Neural cell (in vitro differentiated cells): ENCODE measurements at regions not wholly inside any gene's neighbourhood (a gene's known extent, or its start where the extent isn't known, plus 50 kb on each side); places are given as distances from the start of the nearest gene placed in this dataset.

ENCODE experiments used
- H2AFZ ChIP-seq: fragments of 200-600, 300-800 bp; sonication (generic), shearing (Covaris generic); 2 replicates; pipeline ENCODE4 v1.6.0; 2014; ENCODE audit warnings: low read depth, mild to moderate bottlenecking, antibody characterized with exemption, low read length, moderate library complexity
- H3F3A ChIP-seq: fragments of 200-600 bp; shearing (Covaris generic); 2 replicates; pipeline ENCODE4 v1.6.1; 2016; ENCODE audit warnings: mild to moderate bottlenecking, moderate library complexity, mixed read lengths, antibody characterized with exemption, low read length; ENCODE audit not compliant: insufficient read depth, poor library complexity, severe bottlenecking
- H3K27ac ChIP-seq: fragments of 200-600, 300-800 bp; sonication (generic), shearing (Covaris generic); 2 replicates; pipeline ENCODE4 v1.5.1; 2014; ENCODE audit warnings: mild to moderate bottlenecking, low read length, moderate library complexity
- H3K27me3 ChIP-seq: fragments of 300-800, 200-600 bp; sonication (generic), shearing (Covaris generic); 2 replicates; pipeline ENCODE4 v1.6.0; 2014; ENCODE audit warnings: mild to moderate bottlenecking, low read depth, low read length, moderate library complexity; ENCODE audit not compliant: insufficient read depth
- H3K36me3 ChIP-seq: fragments of 300-800, 200-600 bp; sonication (generic), shearing (Covaris generic); 2 replicates; pipeline ENCODE4 v1.5.1; 2014; ENCODE audit warnings: mild to moderate bottlenecking, antibody characterized with exemption, low read length, moderate library complexity; ENCODE audit not compliant: insufficient read depth
- H3K4me2 ChIP-seq: fragments of 300-800, 200-600 bp; sonication (generic), shearing (Covaris generic); 2 replicates; pipeline ENCODE4 v1.6.0; 2014; ENCODE audit warnings: mild to moderate bottlenecking, low read length
- H3K4me3 ChIP-seq: fragments of 300-800, 200-600 bp; sonication (generic), shearing (Covaris generic); 2 replicates; pipeline ENCODE4 v1.5.1; 2014; ENCODE audit warnings: mild to moderate bottlenecking, low read length, moderate library complexity
- H3K79me2 ChIP-seq: fragments of 200-600 bp; shearing (Covaris generic); replicated peaks from 2 replicates; pipeline ENCODE4 v1.6.0; 2014; ENCODE audit warnings: mild to moderate bottlenecking, low read length, moderate library complexity; ENCODE audit not compliant: insufficient read depth
- H3K9ac ChIP-seq: fragments of 300-800, 200-600 bp; sonication (generic), shearing (Covaris generic); 2 replicates; pipeline ENCODE4 v1.6.1; 2016; ENCODE audit warnings: mild to moderate bottlenecking, low read length, mixed read lengths
- H3K9me2 ChIP-seq: fragments of 200-600 bp; shearing (Covaris generic); 2 replicates; pipeline ENCODE4 v1.6.1; 2016; ENCODE audit warnings: mild to moderate bottlenecking, low read length, mixed read lengths; ENCODE audit not compliant: insufficient read depth
- H3K9me3 ChIP-seq: fragments of 200-600, 300-800 bp; sonication (generic), shearing (Covaris generic); 2 replicates; pipeline ENCODE4 v1.6.1; 2016; ENCODE audit warnings: mild to moderate bottlenecking, mixed run types, low read length, moderate library complexity, mixed read lengths
- H4K20me1 ChIP-seq: fragments of 200-600 bp; shearing (Covaris generic); 2 replicates; pipeline ENCODE4 v1.6.1; 2016; ENCODE audit warnings: mild to moderate bottlenecking, mixed run types; ENCODE audit not compliant: insufficient read depth
- EP300 ChIP-seq: fragments of 450-650 bp; conservative IDR thresholded peaks from 2 replicates; pipeline ENCODE4 v1.6.1; 2014; ENCODE audit warnings: antibody characterized with exemption, mild to moderate bottlenecking, moderate library complexity; ENCODE audit not compliant: poor library complexity, severe bottlenecking
- EZH2 ChIP-seq: fragments of 200-600, 300-800 bp; shearing (Covaris generic), sonication (generic); IDR thresholded peaks from 2 replicates; pipeline ENCODE4 v1.6.1; 2014; ENCODE audit warnings: antibody characterized with exemption, low read length, borderline replicate concordance, mild to moderate bottlenecking; ENCODE audit not compliant: insufficient read depth, poor library complexity, severe bottlenecking
- MXI1 ChIP-seq: fragments of 450-650 bp; conservative IDR thresholded peaks from 2 replicates; pipeline ENCODE4 v1.6.1; 2014; ENCODE audit warnings: antibody characterized with exemption, mild to moderate bottlenecking; ENCODE audit not compliant: poor library complexity, severe bottlenecking
- POLR2AphosphoS5 ChIP-seq: IDR thresholded peaks from 2 replicates; pipeline ENCODE4 v1.6.1; 2012
- RAD21 ChIP-seq: fragments of 450-650 bp; conservative IDR thresholded peaks from 2 replicates; pipeline ENCODE4 v1.6.1; 2014; ENCODE audit warnings: antibody characterized with exemption, mild to moderate bottlenecking, moderate library complexity
- SMC3 ChIP-seq: fragments of 450-650 bp; conservative IDR thresholded peaks from 2 replicates; pipeline ENCODE4 v1.6.1; 2014; ENCODE audit warnings: antibody characterized with exemption, mild to moderate bottlenecking, moderate library complexity; ENCODE audit not compliant: poor library complexity
- TAF1 ChIP-seq: IDR thresholded peaks from 2 replicates; pipeline ENCODE4 v1.6.1; 2012; ENCODE audit warnings: low read depth
- TF ChIP-seq, protein P1 (sequence below): IDR thresholded peaks from 2 replicates; pipeline ENCODE4 v1.6.1; 2012; ENCODE audit warnings: borderline replicate concordance
- TF ChIP-seq, protein P2 (sequence below): fragments of 450-650 bp; IDR thresholded peaks from 2 replicates; pipeline ENCODE4 v1.5.1; 2014; ENCODE audit warnings: antibody characterized with exemption, mild to moderate bottlenecking, moderate library complexity; ENCODE audit not compliant: poor library complexity, severe bottlenecking

GRCh38 chr4:173883821-173884220, 353.8 kb upstream of the HAND2 start:
- Histone ChIP-seq H3K27me3 (no peaks in the 10 kb centered on the region), H3K9ac (no peak overlapping the region), H3K4me2 (no peak overlapping the region), H3K79me2 (no peaks in the 10 kb centered on the region), H3K4me3 (no peak overlapping the region), H4K20me1 (no peaks in the 10 kb centered on the region), H3K9me2 (no peaks in the 10 kb centered on the region), H3K9me3 (no peaks in the 10 kb centered on the region), H2AFZ (no peak overlapping the region), H3F3A (no peaks in the 10 kb centered on the region), H3K27ac (no peak overlapping the region), H3K36me3 (no peaks in the 10 kb centered on the region)
- TF ChIP-seq EZH2, result no peak
- TF ChIP-seq RAD21, result no peak
- no peak for TF ChIP-seq MXI1
- no peak for TF ChIP-seq EP300
- TF ChIP-seq, protein P1, sequence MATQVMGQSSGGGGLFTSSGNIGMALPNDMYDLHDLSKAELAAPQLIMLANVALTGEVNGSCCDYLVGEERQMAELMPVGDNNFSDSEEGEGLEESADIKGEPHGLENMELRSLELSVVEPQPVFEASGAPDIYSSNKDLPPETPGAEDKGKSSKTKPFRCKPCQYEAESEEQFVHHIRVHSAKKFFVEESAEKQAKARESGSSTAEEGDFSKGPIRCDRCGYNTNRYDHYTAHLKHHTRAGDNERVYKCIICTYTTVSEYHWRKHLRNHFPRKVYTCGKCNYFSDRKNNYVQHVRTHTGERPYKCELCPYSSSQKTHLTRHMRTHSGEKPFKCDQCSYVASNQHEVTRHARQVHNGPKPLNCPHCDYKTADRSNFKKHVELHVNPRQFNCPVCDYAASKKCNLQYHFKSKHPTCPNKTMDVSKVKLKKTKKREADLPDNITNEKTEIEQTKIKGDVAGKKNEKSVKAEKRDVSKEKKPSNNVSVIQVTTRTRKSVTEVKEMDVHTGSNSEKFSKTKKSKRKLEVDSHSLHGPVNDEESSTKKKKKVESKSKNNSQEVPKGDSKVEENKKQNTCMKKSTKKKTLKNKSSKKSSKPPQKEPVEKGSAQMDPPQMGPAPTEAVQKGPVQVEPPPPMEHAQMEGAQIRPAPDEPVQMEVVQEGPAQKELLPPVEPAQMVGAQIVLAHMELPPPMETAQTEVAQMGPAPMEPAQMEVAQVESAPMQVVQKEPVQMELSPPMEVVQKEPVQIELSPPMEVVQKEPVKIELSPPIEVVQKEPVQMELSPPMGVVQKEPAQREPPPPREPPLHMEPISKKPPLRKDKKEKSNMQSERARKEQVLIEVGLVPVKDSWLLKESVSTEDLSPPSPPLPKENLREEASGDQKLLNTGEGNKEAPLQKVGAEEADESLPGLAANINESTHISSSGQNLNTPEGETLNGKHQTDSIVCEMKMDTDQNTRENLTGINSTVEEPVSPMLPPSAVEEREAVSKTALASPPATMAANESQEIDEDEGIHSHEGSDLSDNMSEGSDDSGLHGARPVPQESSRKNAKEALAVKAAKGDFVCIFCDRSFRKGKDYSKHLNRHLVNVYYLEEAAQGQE, result no peak
- TF ChIP-seq TAF1, result no peak
- no peak for TF ChIP-seq POLR2AphosphoS5
- TF ChIP-seq, protein P2, sequence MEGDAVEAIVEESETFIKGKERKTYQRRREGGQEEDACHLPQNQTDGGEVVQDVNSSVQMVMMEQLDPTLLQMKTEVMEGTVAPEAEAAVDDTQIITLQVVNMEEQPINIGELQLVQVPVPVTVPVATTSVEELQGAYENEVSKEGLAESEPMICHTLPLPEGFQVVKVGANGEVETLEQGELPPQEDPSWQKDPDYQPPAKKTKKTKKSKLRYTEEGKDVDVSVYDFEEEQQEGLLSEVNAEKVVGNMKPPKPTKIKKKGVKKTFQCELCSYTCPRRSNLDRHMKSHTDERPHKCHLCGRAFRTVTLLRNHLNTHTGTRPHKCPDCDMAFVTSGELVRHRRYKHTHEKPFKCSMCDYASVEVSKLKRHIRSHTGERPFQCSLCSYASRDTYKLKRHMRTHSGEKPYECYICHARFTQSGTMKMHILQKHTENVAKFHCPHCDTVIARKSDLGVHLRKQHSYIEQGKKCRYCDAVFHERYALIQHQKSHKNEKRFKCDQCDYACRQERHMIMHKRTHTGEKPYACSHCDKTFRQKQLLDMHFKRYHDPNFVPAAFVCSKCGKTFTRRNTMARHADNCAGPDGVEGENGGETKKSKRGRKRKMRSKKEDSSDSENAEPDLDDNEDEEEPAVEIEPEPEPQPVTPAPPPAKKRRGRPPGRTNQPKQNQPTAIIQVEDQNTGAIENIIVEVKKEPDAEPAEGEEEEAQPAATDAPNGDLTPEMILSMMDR, result no peak
- TF ChIP-seq SMC3, result no peak

- Histone ChIP-seq H3K9me2 (no peaks in the 10 kb centered on the region), H3K9me3 (no peaks in the 10 kb centered on the region), H3K9ac (no peak overlapping the region), H3K79me2 (no peaks in the 10 kb centered on the region), H3K27me3 (no peaks in the 10 kb centered on the region), H3K36me3 (no peaks in the 10 kb centered on the region), H2AFZ (no peak overlapping the region), H3K27ac (no peak overlapping the region), H3F3A (no peaks in the 10 kb centered on the region), H4K20me1 (no peaks in the 10 kb centered on the region), H3K4me3 (no peak overlapping the region), H3K4me2 (no peak overlapping the region)
- no peak for TF ChIP-seq TAF1
- TF ChIP-seq SMC3, result no peak
- TF ChIP-seq POLR2AphosphoS5, result no peak
- no peak for TF ChIP-seq EZH2
Observed at GRCh38 chr4:173880897-173881296, 350.9 kb upstream of the HAND2 start.

- Histone ChIP-seq H2AFZ (no peak overlapping the region), H3K27me3 (no peaks in the 10 kb centered on the region), H3K4me3 (no peak overlapping the region), H3F3A (no peaks in the 10 kb centered on the region), H3K36me3 (no peaks in the 10 kb centered on the region), H4K20me1 (no peaks in the 10 kb centered on the region), H3K79me2 (no peaks in the 10 kb centered on the region), H3K9me2 (no peaks in the 10 kb centered on the region), H3K9ac (no peak overlapping the region), H3K27ac (no peak overlapping the region), H3K4me2 (no peak overlapping the region), H3K9me3 (no peaks in the 10 kb centered on the region)
- TF ChIP-seq RAD21, result no peak
- TF ChIP-seq TAF1, result no peak
- TF ChIP-seq EZH2, result no peak
- TF ChIP-seq, protein P2, result no peak
- TF ChIP-seq EP300, result no peak
- TF ChIP-seq, protein P1, result no peak
- no peak for TF ChIP-seq POLR2AphosphoS5
- TF ChIP-seq MXI1, result no peak
- TF ChIP-seq SMC3, result no peak
Observed at GRCh38 chr4:173879509-173879908, 349.5 kb upstream of the HAND2 start.
